HCT116 (cell line): ENCODE measurements at regions not wholly inside any gene's neighbourhood (a gene's known extent, or its start where the extent isn't known, plus 50 kb on each side); places are given as distances from the start of the nearest gene placed in this dataset.

ENCODE experiments used
- ATAC-seq: fragments of 200-7000 bp; cut with Tn5 transposase; 2 replicates; pipeline ENCODE4 v1.9.1; 2020; ENCODE audit warnings: mild to moderate bottlenecking, moderate library complexity
- BruUV-seq: library from RNA; stranded (reverse); fragments of 400-500 nt; replicated peaks from 2 replicates; lab custom pipeline; 2021; lab: Mats Ljungman, UMichigan
- CTCF ChIA-PET: fragments of 300-600 bp; sonication (Branson Sonifier 250); formaldehyde crosslinking; loops from one replicate; lab custom pipeline; 2021; ENCODE audit warnings: antibody characterized with exemption; lab: Charles Lee
- POLR2A ChIA-PET: fragments of 300-600, 350-600 bp; sonication (Branson Sonifier 250); formaldehyde crosslinking; loops from one replicate; lab custom pipeline; 2021; ENCODE audit warnings: antibody characterized with exemption; lab: Charles Lee
- RAD21 ChIA-PET, 2 experiments: fragments of 300-600 bp; sonication (Branson Sonifier 250); formaldehyde crosslinking; loops; one replicate each; lab custom pipeline; 2023; ENCODE audit warnings: low total read pairs in 2 of 2; ENCODE audit not compliant: uncharacterized antibody in 2 of 2, unreplicated experiment in 2 of 2, low non-redundant PET in 1 of 2; lab: Charles Lee
- DNase-seq: peaks from one replicate; pipeline ENCODE4 v3.0.0-alpha.2; 2010; ENCODE audit warnings: low read depth, low spot score
- H2AFZ ChIP-seq: fragments of 200-600 bp; shearing (Covaris generic), sonication (generic); 2 replicates; pipeline ENCODE4 v1.6.1; 2017; ENCODE audit warnings: low read depth, mixed run types, mixed read lengths, antibody characterized with exemption, low read length; ENCODE audit not compliant: poor library complexity, severe bottlenecking
- H3K27ac ChIP-seq: 2 replicates; pipeline ENCODE4 v1.5.1; 2012; ENCODE audit warnings: low read depth, low read length
- H3K27me3 ChIP-seq: fragments of 200-600 bp; sonication (generic); 2 replicates; pipeline ENCODE4 v1.6.1; 2016; ENCODE audit warnings: mixed run types, low read length, mixed read lengths; ENCODE audit not compliant: insufficient read depth
- H3K36me3 ChIP-seq, 2 experiments: fragments of 200-500 bp in 1 of 2; fragments of 200-600 bp in 1 of 2; sonication (Bioruptor generic) in 1 of 2; sonication (generic) in 1 of 2; 2 replicates each; pipeline versions ENCODE4 v1.5.1 to v1.6.1; 2014 to 2016; ENCODE audit warnings: low read length in 2 of 2, inconsistent platforms in 1 of 2, mixed read lengths in 1 of 2, mixed run types in 1 of 2; ENCODE audit not compliant: insufficient read depth in 2 of 2, control insufficient read depth in 1 of 2
- H3K4me1 ChIP-seq, 2 experiments: fragments of 200-600 bp in 1 of 2; sonication (generic) in 1 of 2; 2 replicates each; pipeline versions ENCODE4 v1.5.1 to v1.6.1; 2012 to 2017; ENCODE audit warnings: low read length in 2 of 2, inconsistent platforms in 1 of 2, mild to moderate bottlenecking in 1 of 2, mixed read lengths in 1 of 2, mixed run types in 1 of 2, moderate library complexity in 1 of 2; ENCODE audit not compliant: insufficient read depth in 2 of 2, control insufficient read depth in 1 of 2
- H3K4me2 ChIP-seq: fragments of 200-600 bp; sonication (generic); 2 replicates; pipeline ENCODE4 v1.6.1; 2017; ENCODE audit warnings: mixed run types, low read length, mixed read lengths
- H3K4me3 ChIP-seq, 2 experiments: fragments of 200-600 bp in 1 of 2; sonication (generic) in 1 of 2; replicated peaks in 1 of 2; 2 replicates each; pipeline ENCODE4 v1.5.1; 2011 to 2016; ENCODE audit warnings: low read length in 2 of 2, control low read depth in 1 of 2, low read depth in 1 of 2, mild to moderate bottlenecking in 1 of 2, mixed read lengths in 1 of 2, mixed run types in 1 of 2
- H3K79me2 ChIP-seq: fragments of 200-600 bp; sonication (generic); 2 replicates; pipeline ENCODE4 v1.6.1; 2017; ENCODE audit warnings: mild to moderate bottlenecking, mixed run types, low read length, moderate library complexity, mixed read lengths; ENCODE audit not compliant: insufficient read depth
- H3K9ac ChIP-seq: fragments of 200-600 bp; sonication (generic); 2 replicates; pipeline ENCODE4 v1.6.1; 2016; ENCODE audit warnings: low read length, mixed read lengths
- H3K9me2 ChIP-seq: fragments of 200-600 bp; sonication (generic), shearing (Covaris generic); 2 replicates; pipeline ENCODE4 v1.6.1; 2017; ENCODE audit warnings: mixed run types, mild to moderate bottlenecking, moderate library complexity; ENCODE audit not compliant: insufficient read depth
- H3K9me3 ChIP-seq, 2 experiments: fragments of 200-500 bp in 1 of 2; fragments of 200-600 bp in 1 of 2; sonication (Bioruptor generic) in 1 of 2; sonication (generic) in 1 of 2; 2 replicates each; pipeline ENCODE4 v1.6.1; 2014 to 2017; ENCODE audit warnings: low read length in 2 of 2, mixed read lengths in 2 of 2, inconsistent platforms in 1 of 2, low read depth in 1 of 2, mild to moderate bottlenecking in 1 of 2, mixed run types in 1 of 2, moderate library complexity in 1 of 2; ENCODE audit not compliant: control insufficient read depth in 1 of 2, insufficient read depth in 1 of 2
- H4K20me1 ChIP-seq: fragments of 200-600 bp; sonication (generic), shearing (Covaris generic); 2 replicates; pipeline ENCODE4 v1.6.1; 2017; ENCODE audit warnings: mixed run types, mild to moderate bottlenecking, moderate library complexity; ENCODE audit not compliant: insufficient read depth
- ATF3 ChIP-seq: IDR thresholded peaks from 2 replicates; pipeline ENCODE4 v1.6.1; 2012
- CEBPB ChIP-seq: IDR thresholded peaks from 2 replicates; pipeline ENCODE4 v1.6.1; 2012; ENCODE audit warnings: low read depth
- ELF1 ChIP-seq: IDR thresholded peaks from 2 replicates; pipeline ENCODE4 v1.6.1; 2012; ENCODE audit warnings: low read depth, borderline replicate concordance
- EZH2phosphoT487 ChIP-seq: fragments of 200-600 bp; IDR thresholded peaks from 2 replicates; pipeline ENCODE4 v1.6.1; 2018; ENCODE audit warnings: antibody characterized with exemption, borderline replicate concordance
- FOSL1 ChIP-seq: IDR thresholded peaks from 2 replicates; pipeline ENCODE4 v1.6.1; 2012; ENCODE audit warnings: low read depth
- JUND ChIP-seq: IDR thresholded peaks from 2 replicates; pipeline ENCODE4 v1.6.1; 2012
- MAX ChIP-seq: IDR thresholded peaks from 2 replicates; pipeline ENCODE4 v1.6.1; 2012
- POLR2AphosphoS5 ChIP-seq: IDR thresholded peaks from 2 replicates; pipeline ENCODE4 v1.6.1; 2011; ENCODE audit warnings: mild to moderate bottlenecking, low read depth, low read length, moderate library complexity
- RAD21 ChIP-seq: IDR thresholded peaks from 2 replicates; pipeline ENCODE4 v1.6.1; 2012; ENCODE audit warnings: low read depth, mild to moderate bottlenecking
- REST ChIP-seq: IDR thresholded peaks from 2 replicates; pipeline ENCODE4 v1.6.1; 2012; ENCODE audit warnings: low read depth
- SIN3A ChIP-seq: IDR thresholded peaks from 2 replicates; pipeline ENCODE4 v1.6.1; 2012; ENCODE audit warnings: low read depth
- SP1 ChIP-seq: IDR thresholded peaks from 2 replicates; pipeline ENCODE4 v1.6.1; 2012; ENCODE audit warnings: low read depth
- ZFX ChIP-seq: fragments of 450-650 bp; IDR thresholded peaks from 2 replicates; pipeline ENCODE4 v1.6.1; 2017
- intact Hi-C: fragments of 100-400 bp; cut with micrococcal nuclease; formaldehyde crosslinking; loops from 2 replicates; pipeline ENCODE4 v1.10.0; 2022
- TF ChIP-seq, protein P1 (sequence below): IDR thresholded peaks from 2 replicates; pipeline ENCODE4 v1.6.1; 2011; ENCODE audit warnings: mild to moderate bottlenecking, low read length, moderate library complexity; ENCODE audit not compliant: insufficient replicate concordance; ENCODE audit errors: extremely low read depth

DNA sequence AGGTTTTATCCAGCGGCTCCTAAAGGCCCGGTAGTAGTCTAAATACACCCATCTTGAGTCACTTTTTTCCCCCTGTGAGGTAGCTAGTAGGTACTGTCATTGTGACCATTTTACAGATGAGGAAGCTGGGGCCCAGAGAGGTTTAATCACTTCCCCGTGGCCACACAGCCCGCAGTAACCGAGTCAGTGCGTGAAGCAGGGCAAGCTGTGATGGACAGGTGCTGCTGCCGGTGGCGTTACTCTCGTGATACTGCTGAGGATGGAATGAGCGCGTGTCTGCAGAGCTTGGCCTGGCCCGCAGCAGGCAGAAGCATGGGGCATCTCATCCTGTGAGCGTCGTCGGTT, 226.3 kb upstream of the CIBAR2 start:
- no peak overlapping the region for H3K4me3 ChIP-seq
- no peak for TF ChIP-seq ATF3
- TF ChIP-seq RAD21: no peak
- TF ChIP-seq, protein P1, sequence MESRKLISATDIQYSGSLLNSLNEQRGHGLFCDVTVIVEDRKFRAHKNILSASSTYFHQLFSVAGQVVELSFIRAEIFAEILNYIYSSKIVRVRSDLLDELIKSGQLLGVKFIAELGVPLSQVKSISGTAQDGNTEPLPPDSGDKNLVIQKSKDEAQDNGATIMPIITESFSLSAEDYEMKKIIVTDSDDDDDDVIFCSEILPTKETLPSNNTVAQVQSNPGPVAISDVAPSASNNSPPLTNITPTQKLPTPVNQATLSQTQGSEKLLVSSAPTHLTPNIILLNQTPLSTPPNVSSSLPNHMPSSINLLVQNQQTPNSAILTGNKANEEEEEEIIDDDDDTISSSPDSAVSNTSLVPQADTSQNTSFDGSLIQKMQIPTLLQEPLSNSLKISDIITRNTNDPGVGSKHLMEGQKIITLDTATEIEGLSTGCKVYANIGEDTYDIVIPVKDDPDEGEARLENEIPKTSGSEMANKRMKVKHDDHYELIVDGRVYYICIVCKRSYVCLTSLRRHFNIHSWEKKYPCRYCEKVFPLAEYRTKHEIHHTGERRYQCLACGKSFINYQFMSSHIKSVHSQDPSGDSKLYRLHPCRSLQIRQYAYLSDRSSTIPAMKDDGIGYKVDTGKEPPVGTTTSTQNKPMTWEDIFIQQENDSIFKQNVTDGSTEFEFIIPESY: no peak
- TF ChIP-seq POLR2AphosphoS5: no peak
- no peak for TF ChIP-seq JUND
- TF ChIP-seq CEBPB: no peak
- no peak for TF ChIP-seq SIN3A
- TF ChIP-seq, all 23 proteins: peak for 0
- Histone ChIP-seq H3K9me3 (no peaks in the 10 kb centered on the region), H3K36me3 (no peaks in the 10 kb centered on the region), H3K9me2 (no peaks in the 10 kb centered on the region), H3K9ac (no peak overlapping the region), H3K27me3 (no peaks in the 10 kb centered on the region), H3K4me1 (peaks cover 26 to 27% of the 10 kb centered on the region in 2 experiments), H3K27ac (no peak overlapping the region), H2AFZ (no peak overlapping the region), H3K4me2 (no peak overlapping the region), H4K20me1 (no peaks in the 10 kb centered on the region; the same call in 1 of the 2 replicates), H3K79me2 (no peaks in the 10 kb centered on the region)
- no TSS peak for BruUV-seq
- CTCF ChIA-PET: no interaction called here
- RAD21 ChIA-PET: interaction anchor here in 1 of 2 experiments (0.6 kb wide), 1 partner anchor 155 kb away, joined by 3 read pairs; no protein-coding TSS in a partner anchor
- POLR2A ChIA-PET: no interaction called here
- ATAC-seq (no peak), DNase-seq (no peak)
- intact Hi-C loops: no loop called here

DNA sequence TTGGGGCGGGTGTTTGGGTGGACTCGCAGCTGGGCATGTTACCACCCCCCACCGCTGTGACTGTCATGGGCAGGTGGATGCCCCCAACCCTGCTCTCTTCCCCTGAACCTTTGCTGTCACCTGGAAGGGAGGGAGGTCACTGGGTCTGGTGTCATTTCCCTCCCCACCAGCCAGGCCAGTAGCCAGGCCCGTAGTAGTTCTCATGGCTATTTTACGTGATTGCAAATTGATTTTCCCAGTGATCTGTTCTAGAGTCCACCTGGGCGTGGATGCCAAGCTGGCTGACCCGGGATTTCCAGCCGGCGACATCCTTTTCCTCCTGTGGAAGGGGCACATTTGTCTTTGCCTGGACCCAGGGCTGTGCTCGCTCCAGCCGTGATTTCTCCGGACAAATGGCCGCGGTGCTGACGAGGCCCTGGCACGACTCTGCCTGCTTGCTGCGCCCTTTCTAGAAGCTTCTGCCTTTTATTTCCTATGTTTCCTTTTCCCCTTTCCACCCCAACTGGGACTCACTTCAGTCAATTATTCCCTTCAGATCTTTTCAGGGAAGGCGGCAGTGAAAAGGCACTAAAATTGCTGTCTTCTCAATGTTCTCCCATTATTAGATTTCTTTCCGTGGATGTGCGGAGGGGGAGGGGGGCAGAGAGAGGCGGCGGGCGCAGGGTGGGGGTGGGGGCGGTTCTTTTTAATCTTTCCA, 226.9 kb upstream of the CIBAR2 start:
- no peak overlapping the region for H3K9ac ChIP-seq
- no peaks in the 10 kb centered on the region for H3K9me2 ChIP-seq
- BruUV-seq: no TSS peak
- no peak overlapping the region for H2AFZ ChIP-seq
- TF ChIP-seq EZH2phosphoT487: no peak
- TF ChIP-seq POLR2AphosphoS5: no peak
- no peak for TF ChIP-seq ZFX
- no peak for TF ChIP-seq ELF1
- TF ChIP-seq MAX: no peak
- no peak for TF ChIP-seq ATF3
- TF ChIP-seq SIN3A: no peak
- TF ChIP-seq REST: no peak
- no peak for TF ChIP-seq SP1
- TF ChIP-seq RAD21: no peak
- TF ChIP-seq FOSL1: no peak
- TF ChIP-seq JUND: no peak
- ATAC-seq (no peak), DNase-seq (no peak)
- no peaks in the 10 kb centered on the region for H3K79me2 ChIP-seq
- H3K27ac ChIP-seq: no peak overlapping the region
- intact Hi-C loops: no loop called here
- H3K4me2 ChIP-seq: no peak overlapping the region
- H3K9me3 ChIP-seq: no peaks in the 10 kb centered on the region
- ChIA-PET RAD21 (no interaction called here), CTCF (no interaction called here), POLR2A (no interaction called here)
- H3K4me1 ChIP-seq: peaks cover 23% of the 10 kb centered on the region in 2 experiments
- H4K20me1 ChIP-seq: no peaks in the 10 kb centered on the region; the same call in 1 of the 2 replicates
- no peaks in the 10 kb centered on the region for H3K27me3 ChIP-seq
- H3K4me3 ChIP-seq: no peak overlapping the region
- no peaks in the 10 kb centered on the region for H3K36me3 ChIP-seq
